Loucy (cell line): ENCODE measurements at regions not wholly inside any gene's neighbourhood (a gene's known extent, or its start where the extent isn't known, plus 50 kb on each side); places are given as distances from the start of the nearest gene placed in this dataset.

Source experiments
- CTCF ChIP-seq: fragments of 200-600 bp; sonication (generic); conservative IDR thresholded peaks from 2 replicates; pipeline ENCODE4 v1.5.1; 2014; ENCODE audit warnings: mild to moderate bottlenecking, antibody characterized with exemption, low read length
- EZH2phosphoT487 ChIP-seq: fragments of 200-600 bp; IDR thresholded peaks from 2 replicates; pipeline ENCODE4 v1.6.1; 2018; ENCODE audit warnings: antibody characterized with exemption, mild to moderate bottlenecking, moderate library complexity, borderline replicate concordance

- TF ChIP-seq CTCF (no peak), EZH2phosphoT487 (no peak)
Measured at GRCh38 chr11:109806205-109806604, 287.0 kb upstream of the ZC3H12C start.
